ENCODE measurements at regions not wholly inside any gene's neighbourhood (a gene's known extent, or its start where the extent isn't known, plus 50 kb on each side); places are given as distances from the start of the nearest gene placed in this dataset.

DNA sequence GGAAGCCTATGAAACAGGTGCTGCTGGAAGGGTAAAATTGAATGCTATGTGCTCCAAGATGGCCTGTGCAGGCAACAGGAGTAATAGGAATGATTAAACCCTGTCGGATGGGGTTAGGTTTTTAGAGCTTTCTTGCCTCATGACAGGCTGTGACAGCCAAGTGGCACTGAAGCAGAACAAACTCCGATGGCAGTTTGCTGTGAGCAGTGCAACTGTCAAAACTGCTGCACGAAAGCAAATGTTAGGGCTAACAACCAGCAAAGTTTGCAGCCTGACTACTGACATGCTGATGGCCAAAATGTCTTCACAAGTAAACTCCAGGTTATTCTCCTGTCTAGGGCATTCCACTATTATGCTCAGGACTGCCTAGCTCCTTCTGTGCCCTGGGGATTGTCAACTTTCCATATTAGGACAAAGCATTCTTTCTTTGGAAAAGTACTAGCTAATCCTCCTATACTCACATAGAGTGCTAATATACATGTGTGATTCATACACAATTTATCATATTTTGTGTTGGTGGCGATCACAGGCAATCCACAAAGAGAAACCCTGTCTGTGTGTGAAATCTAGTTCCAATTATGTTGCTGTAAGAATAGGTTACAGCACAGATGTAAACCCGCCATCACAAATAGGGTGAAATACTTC is 486.6 kb upstream of the TENM3 start:
- intact Hi-C loops (cut with DNase I; ENCODE audit: low total_unique reads) (no loop called here), in situ Hi-C loops (cut with MboI; ENCODE audit: low sequenced_read_pairs in 4 of 4) (no loop called here)
- no peaks in the 10 kb centered on the region for H3K27me3 ChIP-seq
- ATAC-seq (no peak), DNase-seq (no peak)
- no peak overlapping the region for H3K4me3 ChIP-seq
- no peaks in the 10 kb centered on the region for H3K9me3 ChIP-seq
- TF ChIP-seq POLR2A (IDR thresholded peaks at IDR 0.05) (no peak), CTCF (IDR thresholded peaks at IDR 0.05 in 4 of 5, conservative IDR thresholded peaks at IDR 0.05 in 1 of 5) (no peak)
- H3K36me3 ChIP-seq: no peaks in the 10 kb centered on the region
- no peak overlapping the region for H3K27ac ChIP-seq
- no peaks in the 10 kb centered on the region for H3K4me1 ChIP-seq

GRCh38 chr4:181757098-181757497 is 486.1 kb upstream of the TENM3 start:
- in situ Hi-C loops (cut with MboI; ENCODE audit: low sequenced_read_pairs in 4 of 4): no loop called here
- no peak overlapping the region for H3K4me3 ChIP-seq
- no peak for TF ChIP-seq CTCF (IDR thresholded peaks at IDR 0.05 in 4 of 5, conservative IDR thresholded peaks at IDR 0.05 in 1 of 5)
- no peak for TF ChIP-seq POLR2A (IDR thresholded peaks at IDR 0.05)
- ATAC-seq (no peak), DNase-seq (no peak)
- intact Hi-C loops (cut with DNase I; ENCODE audit: low total_unique reads): no loop called here
- no peaks in the 10 kb centered on the region for H3K4me1 ChIP-seq
- H3K27me3 ChIP-seq: no peaks in the 10 kb centered on the region
- H3K9me3 ChIP-seq: no peaks in the 10 kb centered on the region
- H3K27ac ChIP-seq: no peak overlapping the region
- no peaks in the 10 kb centered on the region for H3K36me3 ChIP-seq

GRCh38 chr4:181757910-181758660 is 485.1 kb upstream of the TENM3 start:
- in situ Hi-C loops (cut with MboI; ENCODE audit: low sequenced_read_pairs in 4 of 4) (no loop called here), intact Hi-C loops (cut with DNase I; ENCODE audit: low total_unique reads) (no loop called here)
- ATAC-seq (no peak), DNase-seq (no peak)
- Histone ChIP-seq H3K9me3 (no peaks in the 10 kb centered on the region), H3K27ac (no peak overlapping the region), H3K4me3 (no peak overlapping the region), H3K36me3 (no peaks in the 10 kb centered on the region), H3K4me1 (no peaks in the 10 kb centered on the region), H3K27me3 (no peaks in the 10 kb centered on the region)
- TF ChIP-seq CTCF (IDR thresholded peaks at IDR 0.05 in 4 of 5, conservative IDR thresholded peaks at IDR 0.05 in 1 of 5): no peak
- TF ChIP-seq POLR2A (IDR thresholded peaks at IDR 0.05): no peak

DNA sequence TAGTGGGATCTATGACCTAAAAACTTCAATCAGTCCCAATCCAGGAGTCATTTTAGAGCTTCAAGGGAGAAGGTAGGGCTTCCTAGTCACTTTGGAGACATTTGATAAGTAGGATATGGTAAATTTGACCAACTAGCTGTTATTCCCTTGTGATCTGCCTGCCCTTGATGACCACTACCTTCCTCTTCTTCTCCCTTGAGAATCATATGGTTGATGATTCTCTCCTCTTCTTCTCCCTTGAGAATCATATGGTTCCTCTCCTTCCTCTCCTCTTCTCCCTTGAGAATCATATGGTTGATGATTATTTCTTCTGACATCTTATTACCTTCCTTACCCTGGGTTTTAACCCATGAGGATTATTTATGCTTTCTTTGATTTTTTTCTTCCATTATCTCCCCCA is 482.6 kb upstream of the TENM3 start:
- no peaks in the 10 kb centered on the region for H3K36me3 ChIP-seq
- H3K4me1 ChIP-seq: no peaks in the 10 kb centered on the region
- no peak overlapping the region for H3K4me3 ChIP-seq
- H3K9me3 ChIP-seq: no peaks in the 10 kb centered on the region
- intact Hi-C loops (cut with DNase I; ENCODE audit: low total_unique reads): no loop called here
- TF ChIP-seq POLR2A (IDR thresholded peaks at IDR 0.05): no peak
- TF ChIP-seq CTCF (IDR thresholded peaks at IDR 0.05 in 4 of 5, conservative IDR thresholded peaks at IDR 0.05 in 1 of 5): no peak
- H3K27me3 ChIP-seq: no peaks in the 10 kb centered on the region
- no peak overlapping the region for H3K27ac ChIP-seq
- in situ Hi-C loops (cut with MboI; ENCODE audit: low sequenced_read_pairs in 4 of 4): no loop called here
- no peak for DNase-seq
- ATAC-seq: no peak

Data from gastrocnemius medialis (tissue), 4 donors.